Hepatocyte (in vitro differentiated cells): ENCODE measurements at regions not wholly inside any gene's neighbourhood (a gene's known extent, or its start where the extent isn't known, plus 50 kb on each side); places are given as distances from the start of the nearest gene placed in this dataset.

Experiments
- DNase-seq: peaks from one replicate; pipeline ENCODE4 v3.0.0-alpha.2; 2016; ENCODE audit warnings: low spot score
- H2AFZ ChIP-seq: fragments of 200-600 bp; sonication (generic); 2 replicates; pipeline ENCODE4 v1.6.0; 2016; ENCODE audit warnings: antibody characterized with exemption, mild to moderate bottlenecking
- H3K27ac ChIP-seq: fragments of 200-600 bp; sonication (generic); 2 replicates; pipeline ENCODE4 v1.5.1; 2016; ENCODE audit warnings: mild to moderate bottlenecking
- H3K27me3 ChIP-seq: fragments of 200-600 bp; sonication (generic); 2 replicates; pipeline ENCODE4 v1.6.1; 2016
- H3K36me3 ChIP-seq: fragments of 200-600 bp; sonication (generic); replicated peaks from 2 replicates; pipeline ENCODE4 v1.5.1; 2016; ENCODE audit warnings: low read depth; ENCODE audit not compliant: insufficient read depth
- H3K4me1 ChIP-seq: fragments of 200-600 bp; sonication (generic); 2 replicates; pipeline ENCODE4 v1.5.1; 2016; ENCODE audit warnings: mild to moderate bottlenecking, moderate library complexity; ENCODE audit not compliant: insufficient read depth
- H3K4me2 ChIP-seq: fragments of 200-600 bp; sonication (generic); 2 replicates; pipeline ENCODE4 v1.6.0; 2016
- H3K4me3 ChIP-seq: fragments of 200-600 bp; sonication (generic); 2 replicates; pipeline ENCODE4 v1.5.1; 2016; ENCODE audit warnings: mild to moderate bottlenecking
- H3K79me2 ChIP-seq: fragments of 200-600 bp; sonication (generic); 2 replicates; pipeline ENCODE4 v1.6.0; 2017; ENCODE audit warnings: mild to moderate bottlenecking
- H3K9me2 ChIP-seq: fragments of 200-600 bp; sonication (generic); replicated peaks from 2 replicates; pipeline ENCODE4 v1.6.0; 2017; ENCODE audit warnings: mild to moderate bottlenecking; ENCODE audit not compliant: insufficient read depth
- H3K9me3 ChIP-seq: fragments of 200-600 bp; sonication (generic); 2 replicates; pipeline ENCODE4 v1.5.1; 2016; ENCODE audit warnings: low read depth, mild to moderate bottlenecking
- H4K20me1 ChIP-seq: fragments of 200-600 bp; sonication (generic); 2 replicates; pipeline ENCODE4 v1.6.0; 2016; ENCODE audit warnings: mild to moderate bottlenecking; ENCODE audit not compliant: insufficient read depth, poor library complexity, severe bottlenecking
- EZH2 ChIP-seq: fragments of 200-600 bp; sonication (generic); IDR thresholded peaks from 2 replicates; pipeline ENCODE4 v1.6.1; 2016; ENCODE audit warnings: antibody characterized with exemption, mild to moderate bottlenecking, borderline replicate concordance
- EZH2phosphoT487 ChIP-seq: fragments of 200-600 bp; sonication (generic); IDR thresholded peaks from one replicate; pipeline ENCODE4 v1.6.1; 2018; ENCODE audit warnings: antibody characterized with exemption, mild to moderate bottlenecking, low read depth, moderate library complexity; ENCODE audit not compliant: unreplicated experiment, severe bottlenecking
- WGBS: methylation state at CpG from one replicate; pipeline ENCODE4 v1.1.6; 2016; ENCODE audit warnings: low lambda C conversion rate; ENCODE audit errors: missing lambda C conversion rate; 5-methylcytosine and 5-hydroxymethylcytosine counted together
- TF ChIP-seq, protein P1 (sequence below): fragments of 200-600 bp; sonication (generic); IDR thresholded peaks from 2 replicates; pipeline ENCODE4 v1.5.1; 2016; ENCODE audit warnings: antibody characterized with exemption, mild to moderate bottlenecking; ENCODE audit not compliant: poor library complexity

GRCh38 chr17:13306310-13306962 is 288.6 kb upstream of the ELAC2 start:
- DNase-seq, result peak; percentile 71
- 84% methylated on average over 13 of the region's 13 CpGs for WGBS
- H2AFZ ChIP-seq, result no peak overlapping the region

DNA sequence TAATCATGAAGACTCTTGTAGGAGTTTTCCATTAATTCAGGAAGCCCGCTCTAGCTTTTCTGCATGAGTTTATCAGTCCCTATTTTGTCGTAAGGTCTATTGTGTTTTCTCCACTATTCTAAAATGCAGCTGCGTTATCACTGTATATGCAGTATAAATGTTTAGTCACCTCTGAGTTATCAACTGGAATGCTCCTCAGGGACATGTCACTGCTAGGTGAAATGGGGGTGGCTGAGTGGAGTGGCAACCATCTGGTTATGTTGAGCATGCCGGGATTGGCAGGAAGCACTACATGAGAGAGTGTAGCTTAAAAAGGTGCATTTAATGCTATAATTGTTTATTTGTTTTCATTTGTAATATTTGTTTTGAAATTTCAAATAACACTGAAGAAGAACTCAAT is 285.2 kb upstream of the ELAC2 start:
- Histone ChIP-seq H3K4me3 (no peak overlapping the region), H3K79me2 (no peaks in the 10 kb centered on the region), H4K20me1 (no peaks in the 10 kb centered on the region), H2AFZ (no peak overlapping the region), H3K36me3 (no peaks in the 10 kb centered on the region), H3K4me2 (no peak overlapping the region), H3K27me3 (no peaks in the 10 kb centered on the region), H3K9me3 (no peaks in the 10 kb centered on the region), H3K4me1 (peaks cover 21% of the 10 kb centered on the region), H3K9me2 (no peaks in the 10 kb centered on the region), H3K27ac (peak overlapping the region; percentile 42)
- DNase-seq, result peak; percentile 23
- TF ChIP-seq EZH2phosphoT487, result no peak
- TF ChIP-seq EZH2, result no peak
- TF ChIP-seq, protein P1, sequence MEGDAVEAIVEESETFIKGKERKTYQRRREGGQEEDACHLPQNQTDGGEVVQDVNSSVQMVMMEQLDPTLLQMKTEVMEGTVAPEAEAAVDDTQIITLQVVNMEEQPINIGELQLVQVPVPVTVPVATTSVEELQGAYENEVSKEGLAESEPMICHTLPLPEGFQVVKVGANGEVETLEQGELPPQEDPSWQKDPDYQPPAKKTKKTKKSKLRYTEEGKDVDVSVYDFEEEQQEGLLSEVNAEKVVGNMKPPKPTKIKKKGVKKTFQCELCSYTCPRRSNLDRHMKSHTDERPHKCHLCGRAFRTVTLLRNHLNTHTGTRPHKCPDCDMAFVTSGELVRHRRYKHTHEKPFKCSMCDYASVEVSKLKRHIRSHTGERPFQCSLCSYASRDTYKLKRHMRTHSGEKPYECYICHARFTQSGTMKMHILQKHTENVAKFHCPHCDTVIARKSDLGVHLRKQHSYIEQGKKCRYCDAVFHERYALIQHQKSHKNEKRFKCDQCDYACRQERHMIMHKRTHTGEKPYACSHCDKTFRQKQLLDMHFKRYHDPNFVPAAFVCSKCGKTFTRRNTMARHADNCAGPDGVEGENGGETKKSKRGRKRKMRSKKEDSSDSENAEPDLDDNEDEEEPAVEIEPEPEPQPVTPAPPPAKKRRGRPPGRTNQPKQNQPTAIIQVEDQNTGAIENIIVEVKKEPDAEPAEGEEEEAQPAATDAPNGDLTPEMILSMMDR, result no peak
- 70% methylated on average over 4 of the region's 4 CpGs for WGBS

More at GRCh38 chr17:13306310-13306962, 288.6 kb upstream of the ELAC2 start:
- TF ChIP-seq, protein P1, result peak; percentile 46
- TF ChIP-seq EZH2phosphoT487, result no peak
- no peak overlapping the region for H3K27ac ChIP-seq
- H3K9me3 ChIP-seq, result no peaks in the 10 kb centered on the region
- H3K79me2 ChIP-seq, result no peaks in the 10 kb centered on the region
- no peaks in the 10 kb centered on the region for H4K20me1 ChIP-seq
- H3K27me3 ChIP-seq, result no peaks in the 10 kb centered on the region
- H3K4me3 ChIP-seq, result no peak overlapping the region
- H3K4me1 ChIP-seq, result peaks cover 16% of the 10 kb centered on the region
- H3K9me2 ChIP-seq, result no peaks in the 10 kb centered on the region
- no peaks in the 10 kb centered on the region for H3K36me3 ChIP-seq
- H3K4me2 ChIP-seq, result no peak overlapping the region

GRCh38 chr17:13302419-13302818 is 284.6 kb upstream of the ELAC2 start:
- H3K9me2 ChIP-seq, result no peaks in the 10 kb centered on the region
- H3K36me3 ChIP-seq, result no peaks in the 10 kb centered on the region
- no peak for TF ChIP-seq EZH2
- TF ChIP-seq EZH2phosphoT487, result no peak
- TF ChIP-seq, protein P1, result no peak
- H2AFZ ChIP-seq, result no peak overlapping the region
- H3K27me3 ChIP-seq, result no peaks in the 10 kb centered on the region
- no peaks in the 10 kb centered on the region for H3K9me3 ChIP-seq
- H3K79me2 ChIP-seq, result no peaks in the 10 kb centered on the region
- peak overlapping the region; percentile 31 for H3K27ac ChIP-seq
- H4K20me1 ChIP-seq, result no peaks in the 10 kb centered on the region
- no peak overlapping the region for H3K4me3 ChIP-seq
- peaks cover 21% of the 10 kb centered on the region for H3K4me1 ChIP-seq
- WGBS, result 83% methylated on average over 3 of the region's 3 CpGs
- DNase-seq, result no peak
- H3K4me2 ChIP-seq, result no peak overlapping the region
